ENCODE measurements at regions not wholly inside any gene's neighbourhood (a gene's known extent, or its start where the extent isn't known, plus 50 kb on each side); places are given as distances from the start of the nearest gene placed in this dataset.

DNA sequence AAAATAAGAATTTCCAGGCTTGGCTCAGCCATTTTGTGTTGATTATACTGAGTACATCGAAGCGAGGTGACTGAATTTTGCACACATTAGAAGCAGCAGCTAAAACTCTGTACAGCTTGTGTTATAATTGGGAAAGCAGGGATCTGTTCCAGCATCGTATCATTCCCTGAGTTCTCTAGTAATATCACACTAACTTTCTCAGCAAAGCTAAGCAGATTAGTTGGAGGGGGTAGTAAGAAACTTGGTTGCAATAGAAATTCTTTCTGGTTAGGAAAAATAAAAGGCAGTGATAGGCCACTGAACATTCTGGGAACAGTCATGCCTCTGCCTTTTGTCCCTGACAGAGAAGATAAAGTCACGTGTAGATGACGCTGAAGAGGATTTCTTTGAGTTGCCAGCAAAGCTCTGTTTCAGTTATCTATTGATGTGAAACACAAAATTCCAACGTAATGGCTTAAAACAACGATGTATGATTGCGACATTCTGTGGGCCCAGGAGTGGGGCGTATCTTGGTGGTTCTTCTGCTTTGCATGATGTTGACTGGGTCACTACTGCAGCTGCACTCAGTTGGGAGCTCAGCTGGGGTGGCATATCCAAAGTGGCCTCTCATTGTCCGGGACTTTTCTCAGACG, 202.1 kb upstream of the MEX3C start:
- TF ChIP-seq, protein P1, sequence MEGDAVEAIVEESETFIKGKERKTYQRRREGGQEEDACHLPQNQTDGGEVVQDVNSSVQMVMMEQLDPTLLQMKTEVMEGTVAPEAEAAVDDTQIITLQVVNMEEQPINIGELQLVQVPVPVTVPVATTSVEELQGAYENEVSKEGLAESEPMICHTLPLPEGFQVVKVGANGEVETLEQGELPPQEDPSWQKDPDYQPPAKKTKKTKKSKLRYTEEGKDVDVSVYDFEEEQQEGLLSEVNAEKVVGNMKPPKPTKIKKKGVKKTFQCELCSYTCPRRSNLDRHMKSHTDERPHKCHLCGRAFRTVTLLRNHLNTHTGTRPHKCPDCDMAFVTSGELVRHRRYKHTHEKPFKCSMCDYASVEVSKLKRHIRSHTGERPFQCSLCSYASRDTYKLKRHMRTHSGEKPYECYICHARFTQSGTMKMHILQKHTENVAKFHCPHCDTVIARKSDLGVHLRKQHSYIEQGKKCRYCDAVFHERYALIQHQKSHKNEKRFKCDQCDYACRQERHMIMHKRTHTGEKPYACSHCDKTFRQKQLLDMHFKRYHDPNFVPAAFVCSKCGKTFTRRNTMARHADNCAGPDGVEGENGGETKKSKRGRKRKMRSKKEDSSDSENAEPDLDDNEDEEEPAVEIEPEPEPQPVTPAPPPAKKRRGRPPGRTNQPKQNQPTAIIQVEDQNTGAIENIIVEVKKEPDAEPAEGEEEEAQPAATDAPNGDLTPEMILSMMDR (IDR thresholded peaks at IDR 0.05), result no peak
- TF ChIP-seq POLR2A (IDR thresholded peaks at IDR 0.05), result no peak

All from uterus (tissue), 2 donors.